ENCODE measurements at regions not wholly inside any gene's neighbourhood (a gene's known extent, or its start where the extent isn't known, plus 50 kb on each side); places are given as distances from the start of the nearest gene placed in this dataset.

- Histone ChIP-seq H3F3A (ENCODE audit: insufficient read depth, low read length) (no peaks in the 10 kb centered on the region), H3K4me3 (ENCODE audit: low read length) (no peak overlapping the region), H3K27ac (ENCODE audit: low read length) (no peak overlapping the region), H2AFZ (ENCODE audit: low read length) (no peak overlapping the region), H3K36me3 (replicated peaks; ENCODE audit: insufficient read depth, low read length) (no peaks in the 10 kb centered on the region), H3K27me3 (replicated peaks; ENCODE audit: insufficient read depth, low read length) (no peaks in the 10 kb centered on the region), H3K9me2 (replicated peaks; ENCODE audit: insufficient read depth, low read length) (no peaks in the 10 kb centered on the region), H3K9me3 (replicated peaks; ENCODE audit: insufficient read depth, low read length) (no peaks in the 10 kb centered on the region), H3K4me1 (ENCODE audit: low read length) (no peaks in the 10 kb centered on the region), H3K4me2 (ENCODE audit: low read depth, low read length) (no peak overlapping the region), H4K20me1 (ENCODE audit: insufficient read depth, low read length) (no peaks in the 10 kb centered on the region), H3K9ac (ENCODE audit: low read length) (no peak overlapping the region), H3K79me2 (ENCODE audit: low read length) (no peaks in the 10 kb centered on the region)
- DNase-seq = no peak
- TF ChIP-seq EZH2phosphoT487 (IDR thresholded peaks at IDR 0.05; ENCODE audit: low read length) = no peak
- TF ChIP-seq EZH2 (optimal IDR thresholded peaks at IDR 0.05; ENCODE audit: low read depth, low read length) = no peak
- no peak for TF ChIP-seq CTCF (IDR thresholded peaks at IDR 0.05; ENCODE audit: low read length)
These were observed 133.3 kb upstream of the SLC24A5 start for GRCh38 chr15:47987461-47987860.

- no peak overlapping the region for H3K4me2 ChIP-seq (ENCODE audit: low read depth, low read length)
- no peaks in the 10 kb centered on the region for H3K9me3 ChIP-seq (replicated peaks; ENCODE audit: insufficient read depth, low read length)
- TF ChIP-seq CTCF (IDR thresholded peaks at IDR 0.05; ENCODE audit: low read length) (peak; percentile 71), EZH2 (optimal IDR thresholded peaks at IDR 0.05; ENCODE audit: low read depth, low read length) (no peak)
- H4K20me1 ChIP-seq (ENCODE audit: insufficient read depth, low read length) = no peaks in the 10 kb centered on the region
- no peak overlapping the region for H3K9ac ChIP-seq (ENCODE audit: low read length)
- no peaks in the 10 kb centered on the region for H3K9me2 ChIP-seq (replicated peaks; ENCODE audit: insufficient read depth, low read length)
- H3K36me3 ChIP-seq (replicated peaks; ENCODE audit: insufficient read depth, low read length) = no peaks in the 10 kb centered on the region
- H2AFZ ChIP-seq (ENCODE audit: low read length) = no peak overlapping the region
- H3K79me2 ChIP-seq (ENCODE audit: low read length) = no peaks in the 10 kb centered on the region
- no peaks in the 10 kb centered on the region for H3K4me1 ChIP-seq (ENCODE audit: low read length)
- H3K27ac ChIP-seq (ENCODE audit: low read length) = no peak overlapping the region
- H3K4me3 ChIP-seq (ENCODE audit: low read length) = no peak overlapping the region
- H3F3A ChIP-seq (ENCODE audit: insufficient read depth, low read length) = no peaks in the 10 kb centered on the region
- peak; percentile 71 for DNase-seq
- no peaks in the 10 kb centered on the region for H3K27me3 ChIP-seq (replicated peaks; ENCODE audit: insufficient read depth, low read length)
These were observed 132.8 kb upstream of the SLC24A5 start for GRCh38 chr15:47987908-47988532.

- H3K9me2 ChIP-seq (replicated peaks; ENCODE audit: insufficient read depth, low read length) = no peaks in the 10 kb centered on the region
- H3K36me3 ChIP-seq (replicated peaks; ENCODE audit: insufficient read depth, low read length) = no peaks in the 10 kb centered on the region
- H3K9me3 ChIP-seq (replicated peaks; ENCODE audit: insufficient read depth, low read length) = no peaks in the 10 kb centered on the region
- H3K27ac ChIP-seq (ENCODE audit: low read length) = no peak overlapping the region
- H3F3A ChIP-seq (ENCODE audit: insufficient read depth, low read length) = no peaks in the 10 kb centered on the region
- no peak for DNase-seq
- TF ChIP-seq EZH2phosphoT487 (IDR thresholded peaks at IDR 0.05; ENCODE audit: low read length) (no peak), CTCF (IDR thresholded peaks at IDR 0.05; ENCODE audit: low read length) (no peak), EZH2 (optimal IDR thresholded peaks at IDR 0.05; ENCODE audit: low read depth, low read length) (no peak)
- H4K20me1 ChIP-seq (ENCODE audit: insufficient read depth, low read length) = no peaks in the 10 kb centered on the region
- H3K9ac ChIP-seq (ENCODE audit: low read length) = no peak overlapping the region
- H3K4me3 ChIP-seq (ENCODE audit: low read length) = no peak overlapping the region
- H3K4me2 ChIP-seq (ENCODE audit: low read depth, low read length) = no peak overlapping the region
- no peak overlapping the region for H2AFZ ChIP-seq (ENCODE audit: low read length)
- no peaks in the 10 kb centered on the region for H3K4me1 ChIP-seq (ENCODE audit: low read length)
- no peaks in the 10 kb centered on the region for H3K27me3 ChIP-seq (replicated peaks; ENCODE audit: insufficient read depth, low read length)
- H3K79me2 ChIP-seq (ENCODE audit: low read length) = no peaks in the 10 kb centered on the region
These were observed 132.2 kb upstream of the SLC24A5 start for GRCh38 chr15:47988564-47988963.
